Keratinocyte (primary cell): ENCODE measurements at regions not wholly inside any gene's neighbourhood (a gene's known extent, or its start where the extent isn't known, plus 50 kb on each side); places are given as distances from the start of the nearest gene placed in this dataset.

Source experiments
- DNase-seq: peaks from one replicate; pipeline ENCODE4 v3.0.0-alpha.2; 2011; ENCODE audit warnings: low read depth, missing footprints, low spot score
- FAIRE-seq: peaks from 2 replicates; lab custom pipeline; 2011; peaks lifted over from hg19 to GRCh38; lab: Jason Lieb, UNC
- H2AFZ ChIP-seq: 2 replicates; pipeline ENCODE4 v1.6.0; 2012; ENCODE audit warnings: low read length, control low read depth, inconsistent platforms; ENCODE audit not compliant: control insufficient read depth
- H3K27ac ChIP-seq: 2 replicates; pipeline ENCODE4 v1.5.1; 2011; ENCODE audit warnings: low read length; ENCODE audit not compliant: control insufficient read depth, insufficient read depth
- H3K27me3 ChIP-seq: 3 replicates; pipeline ENCODE4 v1.6.0; 2011; ENCODE audit warnings: low read length; ENCODE audit not compliant: control insufficient read depth, insufficient read depth; ENCODE audit errors: extremely low read depth
- H3K36me3 ChIP-seq, 2 experiments: 2 replicates in 1 of 2; 3 replicates in 1 of 2; pipeline ENCODE4 v1.5.1; 2011; ENCODE audit warnings: low read length in 2 of 2, mild to moderate bottlenecking in 1 of 2; ENCODE audit not compliant: control insufficient read depth in 2 of 2, insufficient read depth in 2 of 2; ENCODE audit errors: extremely low read depth in 1 of 2
- H3K4me1 ChIP-seq: 3 replicates; pipeline ENCODE4 v1.5.1; 2011; ENCODE audit warnings: low read length; ENCODE audit not compliant: control insufficient read depth, insufficient read depth; ENCODE audit errors: extremely low read depth
- H3K4me2 ChIP-seq: 3 replicates; pipeline ENCODE4 v1.6.0; 2011; ENCODE audit warnings: low read depth, low read length; ENCODE audit not compliant: control insufficient read depth, insufficient read depth; ENCODE audit errors: extremely low read depth
- H3K4me3 ChIP-seq, 3 experiments: fragments of 200-600 bp in 1 of 3; sonication (generic) in 1 of 3; 2 replicates in 2 of 3; 3 replicates in 1 of 3; pipeline ENCODE4 v1.5.1; 2011 to 2016; ENCODE audit warnings: low read length in 3 of 3, mild to moderate bottlenecking in 3 of 3, control low read depth in 2 of 3, inconsistent platforms in 1 of 3, low read depth in 1 of 3, mixed read lengths in 1 of 3, mixed run types in 1 of 3, moderate library complexity in 1 of 3; ENCODE audit not compliant: control insufficient read depth in 2 of 3, insufficient read depth in 2 of 3; ENCODE audit errors: extremely low read depth in 1 of 3
- H3K79me2 ChIP-seq: 2 replicates; pipeline ENCODE4 v1.6.0; 2012; ENCODE audit warnings: low read length; ENCODE audit not compliant: control insufficient read depth, insufficient read depth
- H3K9ac ChIP-seq: 3 replicates; pipeline ENCODE4 v1.6.0; 2011; ENCODE audit warnings: low read length; ENCODE audit not compliant: control insufficient read depth, insufficient read depth; ENCODE audit errors: extremely low read depth
- H3K9me1 ChIP-seq: 3 replicates; pipeline ENCODE4 v1.6.0; 2011; ENCODE audit warnings: low read length; ENCODE audit not compliant: control insufficient read depth, insufficient read depth; ENCODE audit errors: extremely low read depth
- H3K9me3 ChIP-seq: 2 replicates; pipeline ENCODE4 v1.5.1; 2012; ENCODE audit warnings: low read depth, low read length; ENCODE audit not compliant: control insufficient read depth
- H4K20me1 ChIP-seq: 3 replicates; pipeline ENCODE4 v1.6.0; 2011; ENCODE audit warnings: low read length; ENCODE audit not compliant: control insufficient read depth, insufficient read depth; ENCODE audit errors: extremely low read depth
- EZH2 ChIP-seq: IDR thresholded peaks from one replicate; pipeline ENCODE4 v1.6.1; 2012; ENCODE audit warnings: inconsistent platforms, mild to moderate bottlenecking, low read length, moderate library complexity
- dilution Hi-C: fragments of 300-500 bp; cut with MboI; formaldehyde crosslinking; loops from one replicate; pipeline ENCODE4 v1.7.0; 2020; ENCODE audit warnings: low sequenced_read_pairs; ENCODE audit not compliant: extremely low pct_ligation_motif_present
- TF ChIP-seq, protein P1 (sequence below), 3 experiments: IDR thresholded peaks in 1 of 3; conservative IDR thresholded peaks in 1 of 3; optimal IDR thresholded peaks in 1 of 3; 2 replicates in 2 of 3; 3 replicates in 1 of 3; pipeline versions ENCODE3 to v1.5.1; 2011; ENCODE audit warnings: low read length in 3 of 3, mild to moderate bottlenecking in 3 of 3, moderate library complexity in 2 of 3, control low read depth in 1 of 3, inconsistent platforms in 1 of 3; ENCODE audit not compliant: insufficient read depth in 2 of 3; ENCODE audit errors: extremely low read depth in 1 of 3

DNA sequence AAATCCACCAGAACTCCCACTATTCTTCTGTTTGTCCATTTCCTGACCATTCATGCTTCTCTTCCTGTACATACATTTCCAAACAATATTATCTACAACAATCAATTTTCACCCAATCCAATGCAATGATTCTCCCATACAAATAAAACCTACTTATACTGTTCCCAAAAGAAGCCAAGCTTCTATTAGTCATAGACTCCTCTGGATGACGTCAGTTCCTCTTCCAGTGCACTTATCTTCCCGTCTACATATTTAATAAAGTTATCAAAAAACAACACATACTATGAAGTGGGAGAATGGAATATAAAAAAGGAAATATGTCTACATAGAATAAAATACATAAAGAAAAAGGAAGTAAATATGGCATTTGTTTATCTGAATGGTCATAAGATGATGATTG is 165.4 kb downstream of the FOXG1 start:
- DNase-seq (no peak), FAIRE-seq (no peak)
- dilution Hi-C loops: no loop called here
- no peaks in the 10 kb centered on the region for H3K79me2 ChIP-seq
- H3K9me1 ChIP-seq: no peaks in the 10 kb centered on the region
- no peak overlapping the region for H3K4me3 ChIP-seq
- no peak overlapping the region for H3K27ac ChIP-seq
- TF ChIP-seq EZH2: no peak
- TF ChIP-seq, protein P1, sequence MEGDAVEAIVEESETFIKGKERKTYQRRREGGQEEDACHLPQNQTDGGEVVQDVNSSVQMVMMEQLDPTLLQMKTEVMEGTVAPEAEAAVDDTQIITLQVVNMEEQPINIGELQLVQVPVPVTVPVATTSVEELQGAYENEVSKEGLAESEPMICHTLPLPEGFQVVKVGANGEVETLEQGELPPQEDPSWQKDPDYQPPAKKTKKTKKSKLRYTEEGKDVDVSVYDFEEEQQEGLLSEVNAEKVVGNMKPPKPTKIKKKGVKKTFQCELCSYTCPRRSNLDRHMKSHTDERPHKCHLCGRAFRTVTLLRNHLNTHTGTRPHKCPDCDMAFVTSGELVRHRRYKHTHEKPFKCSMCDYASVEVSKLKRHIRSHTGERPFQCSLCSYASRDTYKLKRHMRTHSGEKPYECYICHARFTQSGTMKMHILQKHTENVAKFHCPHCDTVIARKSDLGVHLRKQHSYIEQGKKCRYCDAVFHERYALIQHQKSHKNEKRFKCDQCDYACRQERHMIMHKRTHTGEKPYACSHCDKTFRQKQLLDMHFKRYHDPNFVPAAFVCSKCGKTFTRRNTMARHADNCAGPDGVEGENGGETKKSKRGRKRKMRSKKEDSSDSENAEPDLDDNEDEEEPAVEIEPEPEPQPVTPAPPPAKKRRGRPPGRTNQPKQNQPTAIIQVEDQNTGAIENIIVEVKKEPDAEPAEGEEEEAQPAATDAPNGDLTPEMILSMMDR (optimal IDR thresholded peaks at IDR 0.05 in 1 of 3, IDR thresholded peaks at IDR 0.05 in 1 of 3, conservative IDR thresholded peaks at IDR 0.05 in 1 of 3; ENCODE audit: extremely low read depth in 1 of 3, insufficient read depth in 2 of 3, low read length in 3 of 3): no peak
- H3K4me1 ChIP-seq: no peaks in the 10 kb centered on the region
- no peak overlapping the region for H3K4me2 ChIP-seq
- H3K9ac ChIP-seq: no peak overlapping the region
- no peaks in the 10 kb centered on the region for H3K9me3 ChIP-seq
- H3K27me3 ChIP-seq: no peaks in the 10 kb centered on the region
- no peak overlapping the region for H2AFZ ChIP-seq
- no peaks in the 10 kb centered on the region for H4K20me1 ChIP-seq
- no peaks in the 10 kb centered on the region for H3K36me3 ChIP-seq

DNA sequence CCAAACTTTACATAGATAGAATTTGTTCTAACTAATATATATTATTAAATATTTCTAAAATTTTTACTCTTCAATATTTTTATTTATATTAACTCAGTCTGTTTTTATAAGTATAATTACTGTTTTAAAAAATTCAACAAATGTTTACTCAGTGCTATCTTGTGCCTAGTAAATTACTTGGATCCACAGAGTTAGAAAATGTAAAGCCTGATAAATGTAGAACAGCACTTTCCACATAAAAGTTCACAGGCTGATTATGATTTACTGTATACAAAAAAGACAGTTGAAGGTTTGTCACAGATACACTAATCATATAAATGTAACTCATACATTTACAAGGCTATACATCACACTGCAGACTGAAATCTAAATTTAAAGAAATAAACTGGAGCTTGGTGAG is 170.0 kb downstream of the FOXG1 start:
- Histone ChIP-seq H2AFZ (no peak overlapping the region), H3K4me3 (no peak overlapping the region), H3K27me3 (no peaks in the 10 kb centered on the region), H3K79me2 (no peaks in the 10 kb centered on the region), H3K27ac (no peak overlapping the region), H3K9ac (no peak overlapping the region), H3K4me1 (no peaks in the 10 kb centered on the region), H3K4me2 (no peak overlapping the region), H4K20me1 (no peaks in the 10 kb centered on the region), H3K9me3 (no peaks in the 10 kb centered on the region), H3K9me1 (no peaks in the 10 kb centered on the region), H3K36me3 (no peaks in the 10 kb centered on the region)
- no peak for DNase-seq
- dilution Hi-C loops: no loop called here
- no peak for FAIRE-seq
- no peak for TF ChIP-seq EZH2
- TF ChIP-seq, protein P1 (optimal IDR thresholded peaks at IDR 0.05 in 1 of 3, IDR thresholded peaks at IDR 0.05 in 1 of 3, conservative IDR thresholded peaks at IDR 0.05 in 1 of 3; ENCODE audit: extremely low read depth in 1 of 3, insufficient read depth in 2 of 3, low read length in 3 of 3): no peak
